ENCODE measurements at regions not wholly inside any gene's neighbourhood (a gene's known extent, or its start where the extent isn't known, plus 50 kb on each side); places are given as distances from the start of the nearest gene placed in this dataset.

DNA sequence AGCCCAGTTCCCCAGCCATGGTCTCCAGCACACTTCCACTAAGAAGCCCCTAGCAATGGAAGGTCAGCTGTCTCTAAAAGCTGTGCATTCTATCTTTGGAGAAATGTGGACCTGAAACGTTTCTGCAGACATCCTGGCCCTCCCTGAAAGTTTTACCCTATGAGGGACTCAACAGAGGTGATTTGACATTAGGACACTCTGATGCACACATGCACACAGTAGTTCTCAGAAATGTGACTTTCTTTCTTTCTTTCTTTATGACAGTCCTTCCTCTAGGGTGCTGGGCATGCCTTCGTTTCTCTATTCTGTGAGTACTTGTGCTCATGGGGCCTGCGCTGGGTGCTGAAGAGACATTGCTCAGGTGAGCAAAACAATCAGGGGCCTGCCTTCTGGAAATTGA is 857.3 kb downstream of the RNF144A start:
- TF ChIP-seq, protein P1, sequence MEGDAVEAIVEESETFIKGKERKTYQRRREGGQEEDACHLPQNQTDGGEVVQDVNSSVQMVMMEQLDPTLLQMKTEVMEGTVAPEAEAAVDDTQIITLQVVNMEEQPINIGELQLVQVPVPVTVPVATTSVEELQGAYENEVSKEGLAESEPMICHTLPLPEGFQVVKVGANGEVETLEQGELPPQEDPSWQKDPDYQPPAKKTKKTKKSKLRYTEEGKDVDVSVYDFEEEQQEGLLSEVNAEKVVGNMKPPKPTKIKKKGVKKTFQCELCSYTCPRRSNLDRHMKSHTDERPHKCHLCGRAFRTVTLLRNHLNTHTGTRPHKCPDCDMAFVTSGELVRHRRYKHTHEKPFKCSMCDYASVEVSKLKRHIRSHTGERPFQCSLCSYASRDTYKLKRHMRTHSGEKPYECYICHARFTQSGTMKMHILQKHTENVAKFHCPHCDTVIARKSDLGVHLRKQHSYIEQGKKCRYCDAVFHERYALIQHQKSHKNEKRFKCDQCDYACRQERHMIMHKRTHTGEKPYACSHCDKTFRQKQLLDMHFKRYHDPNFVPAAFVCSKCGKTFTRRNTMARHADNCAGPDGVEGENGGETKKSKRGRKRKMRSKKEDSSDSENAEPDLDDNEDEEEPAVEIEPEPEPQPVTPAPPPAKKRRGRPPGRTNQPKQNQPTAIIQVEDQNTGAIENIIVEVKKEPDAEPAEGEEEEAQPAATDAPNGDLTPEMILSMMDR (IDR thresholded peaks at IDR 0.05; ENCODE audit: low read depth, low read length), result no peak
- DNase-seq (ENCODE audit: low read depth in 2 of 2), result no peak
- H3K4me3 ChIP-seq (replicated peaks in 1 of 2; ENCODE audit: low read depth in 2 of 2, low read length in 2 of 2), result no peak overlapping the region

DNA sequence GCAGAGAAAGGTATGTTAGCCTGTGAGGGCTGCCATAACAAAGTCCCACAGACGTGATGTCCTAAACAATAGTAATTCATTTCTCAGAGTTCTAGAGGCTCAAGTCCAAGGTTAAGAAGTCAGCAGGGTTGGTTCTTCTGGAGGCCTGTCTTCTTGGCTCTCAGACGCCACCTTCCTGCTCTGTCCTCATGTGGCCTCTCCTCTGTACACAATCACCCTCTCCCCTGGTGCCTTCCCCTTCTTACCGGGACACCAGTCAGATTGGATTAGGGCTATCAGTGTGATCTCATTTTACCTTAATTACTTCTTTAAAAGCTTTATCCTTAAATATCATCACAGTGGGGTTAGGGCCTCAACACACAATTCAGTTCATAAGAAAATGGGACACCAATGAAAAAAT is 860.5 kb downstream of the RNF144A start:
- no peak overlapping the region for H3K4me3 ChIP-seq (replicated peaks in 1 of 2; ENCODE audit: low read depth in 2 of 2, low read length in 2 of 2)
- TF ChIP-seq, protein P1 (IDR thresholded peaks at IDR 0.05; ENCODE audit: low read depth, low read length), result no peak
- no peak for DNase-seq (ENCODE audit: low read depth in 2 of 2)

DNA sequence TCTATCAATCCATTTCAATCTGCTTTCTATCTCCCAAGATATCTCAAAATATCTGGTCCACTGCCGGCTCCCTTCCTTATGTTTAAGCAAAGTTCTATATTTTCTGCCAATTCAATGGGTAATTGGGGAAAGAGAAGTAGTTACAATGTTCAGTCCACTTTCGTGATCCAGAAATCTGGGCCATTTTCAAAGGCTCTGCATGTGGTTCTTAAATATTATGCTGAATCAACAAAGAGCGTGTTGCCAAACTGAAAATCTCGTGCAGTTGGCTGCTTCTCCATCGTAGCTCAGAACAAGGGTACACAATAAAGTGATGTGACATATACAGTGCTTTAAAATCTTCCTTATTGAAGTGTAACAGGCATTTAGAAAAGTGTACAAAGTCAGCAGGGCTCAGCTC is 863.1 kb downstream of the RNF144A start:
- no peak for DNase-seq (ENCODE audit: low read depth in 2 of 2)

DNA sequence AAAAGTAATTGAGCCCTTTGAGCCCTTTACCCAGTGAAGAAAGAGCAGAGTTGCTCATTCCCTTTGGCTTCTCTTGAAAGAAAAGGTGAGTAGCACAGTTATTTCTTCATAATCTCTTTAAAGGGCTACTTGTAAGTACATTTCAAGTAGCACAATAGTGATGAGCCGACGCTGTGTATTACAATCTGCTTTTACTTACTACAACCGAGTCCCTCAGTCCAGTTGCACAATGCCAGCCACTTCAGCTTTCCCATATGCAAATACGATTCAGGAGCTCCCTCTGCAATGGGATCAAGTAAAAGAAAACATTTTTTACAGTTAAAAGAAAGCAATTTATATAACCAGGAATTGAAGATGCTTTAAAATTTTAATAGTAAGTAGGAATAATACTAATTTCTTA is 868.5 kb downstream of the RNF144A start:
- no peak overlapping the region for H3K4me3 ChIP-seq (replicated peaks in 1 of 2; ENCODE audit: low read depth in 2 of 2, low read length in 2 of 2)
- no peak for DNase-seq (ENCODE audit: low read depth in 2 of 2)
- TF ChIP-seq, protein P1 (IDR thresholded peaks at IDR 0.05; ENCODE audit: low read depth, low read length), result no peak

More for the DNA sequence above, 863.1 kb downstream of the RNF144A start:
- no peak overlapping the region for H3K4me3 ChIP-seq (replicated peaks in 1 of 2; ENCODE audit: low read depth in 2 of 2, low read length in 2 of 2)
- TF ChIP-seq, protein P1 (IDR thresholded peaks at IDR 0.05; ENCODE audit: low read depth, low read length), result no peak

DNA sequence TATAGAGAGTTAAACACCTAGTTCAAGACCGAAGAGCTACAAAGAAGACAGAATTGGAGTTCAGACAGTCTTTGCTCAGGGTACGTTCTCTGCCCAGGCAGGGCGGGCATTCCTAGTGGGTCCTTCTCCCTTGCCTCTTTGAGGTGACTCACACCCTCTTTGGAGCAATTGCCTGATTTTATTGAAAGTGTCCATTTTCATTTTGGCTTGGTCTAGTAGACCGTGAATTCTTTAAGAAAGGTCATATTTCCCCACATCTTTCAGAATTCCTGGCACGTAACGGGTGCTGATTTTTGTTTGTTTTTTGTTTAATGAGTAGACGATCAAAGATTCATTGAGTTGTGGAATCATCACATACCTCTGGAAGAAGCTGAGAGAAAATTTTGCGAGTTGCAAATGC is 871.5 kb downstream of the RNF144A start:
- TF ChIP-seq, protein P1 (IDR thresholded peaks at IDR 0.05; ENCODE audit: low read depth, low read length), result no peak
- H3K4me3 ChIP-seq (replicated peaks in 1 of 2; ENCODE audit: low read depth in 2 of 2, low read length in 2 of 2), result no peak overlapping the region
- DNase-seq (ENCODE audit: low read depth in 2 of 2), result no peak

DNA sequence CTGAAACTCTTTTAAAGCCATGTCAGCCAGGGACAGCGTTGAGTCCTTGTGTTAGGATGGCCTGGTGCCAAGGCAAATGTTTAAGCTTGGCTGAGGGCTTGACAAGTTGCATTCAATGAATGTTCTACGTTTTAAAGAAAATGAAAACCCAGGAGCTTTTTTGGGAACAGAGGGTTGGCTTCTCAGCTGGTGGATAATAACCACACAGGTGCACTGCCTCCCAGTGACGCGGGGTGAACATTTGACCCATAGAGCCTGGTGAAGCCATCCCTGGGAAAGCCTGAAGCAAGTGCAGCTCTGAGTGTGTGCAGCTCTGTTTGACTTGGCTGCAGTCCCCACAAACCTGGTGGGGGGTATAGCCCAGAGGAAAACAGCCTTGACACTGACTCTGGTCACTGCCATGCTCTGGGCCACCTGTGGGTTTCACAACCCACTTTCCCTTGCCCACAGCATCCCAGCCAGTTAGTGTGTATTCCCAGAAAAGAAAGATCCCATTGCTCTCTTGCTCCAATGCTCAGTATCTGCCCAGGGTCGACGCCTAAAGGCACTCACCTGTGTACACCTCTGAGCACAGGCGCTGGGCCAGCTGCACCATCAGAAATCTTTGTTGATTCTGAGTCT is 874.9 kb downstream of the RNF144A start:
- no peak for DNase-seq (ENCODE audit: low read depth in 2 of 2)
- no peak overlapping the region for H3K4me3 ChIP-seq (replicated peaks in 1 of 2; ENCODE audit: low read depth in 2 of 2, low read length in 2 of 2)
- TF ChIP-seq, protein P1 (IDR thresholded peaks at IDR 0.05; ENCODE audit: low read depth, low read length), result no peak
